Anterior cingulate cortex (tissue), 58 donors: ENCODE measurements at regions not wholly inside any gene's neighbourhood (a gene's known extent, or its start where the extent isn't known, plus 50 kb on each side); places are given as distances from the start of the nearest gene placed in this dataset.
"Not testable (repeated sequence)": the region's sequence is repeated elsewhere in the genome, so short reads cannot be mapped to it uniquely, and the experiment has no call there.

Source experiments
- DNase-seq, 58 donors: peaks; one replicate each; lab custom pipeline; 2025; lab: John Stamatoyannopoulos, UW

DNA sequence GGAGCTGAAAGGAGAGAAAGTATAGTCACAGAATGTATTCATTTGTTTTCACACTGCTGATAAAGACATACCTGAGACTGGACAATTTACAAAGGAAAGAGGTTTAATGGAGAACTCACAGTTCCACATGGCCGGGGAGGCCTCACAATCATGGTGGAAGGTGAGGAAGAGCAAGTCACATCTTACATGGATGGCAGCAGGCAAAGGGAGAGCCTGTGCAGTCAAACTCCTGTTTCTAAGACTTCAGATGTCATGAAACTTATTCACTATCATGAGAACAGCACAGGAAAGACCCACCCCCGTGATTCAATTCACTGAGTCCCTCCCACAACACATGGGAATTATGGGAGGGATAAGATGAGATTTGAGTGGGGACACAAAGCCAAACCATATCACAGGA, 224.7 kb downstream of the LNPK start:
- DNase-seq, result not testable (repeated sequence)

DNA sequence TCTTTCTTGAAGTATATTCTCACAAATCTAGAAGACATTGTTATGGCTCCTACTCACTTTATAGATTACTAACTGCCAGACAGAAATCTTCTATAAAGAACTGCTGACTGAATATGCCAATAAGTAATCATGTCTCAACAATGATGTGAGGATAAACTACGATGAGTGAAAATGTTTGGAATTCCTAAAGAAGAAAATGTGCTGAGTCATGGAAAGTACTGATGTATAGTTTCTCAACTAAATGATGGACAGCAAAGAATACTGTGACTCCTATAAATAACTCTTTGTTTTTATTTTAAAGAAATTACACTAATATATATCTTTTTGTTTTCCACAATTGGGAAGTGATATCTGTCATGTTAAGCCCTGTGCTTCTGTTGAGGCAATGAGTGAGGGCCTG, 232.9 kb downstream of the LNPK start:
- DNase-seq, result no peak

DNA sequence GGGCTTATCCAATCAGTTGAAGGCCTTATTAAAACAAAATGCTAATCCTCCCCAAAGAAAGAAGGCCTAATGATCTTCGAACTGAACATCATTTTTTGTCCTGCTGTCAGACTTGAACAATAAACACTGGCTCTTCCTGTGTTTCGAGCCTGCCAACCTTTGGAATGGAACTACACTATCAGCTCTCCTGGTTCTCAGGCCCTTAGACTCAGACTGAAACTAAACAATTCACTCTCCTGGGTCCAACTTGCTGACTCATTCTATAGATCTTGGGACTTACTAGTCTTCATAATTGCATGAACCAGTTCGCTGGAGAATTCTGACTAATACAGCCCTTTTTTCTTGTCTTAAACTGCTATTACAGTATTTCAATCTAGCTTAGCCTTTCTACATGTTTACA, 235.2 kb downstream of the LNPK start:
- no peak for DNase-seq

DNA sequence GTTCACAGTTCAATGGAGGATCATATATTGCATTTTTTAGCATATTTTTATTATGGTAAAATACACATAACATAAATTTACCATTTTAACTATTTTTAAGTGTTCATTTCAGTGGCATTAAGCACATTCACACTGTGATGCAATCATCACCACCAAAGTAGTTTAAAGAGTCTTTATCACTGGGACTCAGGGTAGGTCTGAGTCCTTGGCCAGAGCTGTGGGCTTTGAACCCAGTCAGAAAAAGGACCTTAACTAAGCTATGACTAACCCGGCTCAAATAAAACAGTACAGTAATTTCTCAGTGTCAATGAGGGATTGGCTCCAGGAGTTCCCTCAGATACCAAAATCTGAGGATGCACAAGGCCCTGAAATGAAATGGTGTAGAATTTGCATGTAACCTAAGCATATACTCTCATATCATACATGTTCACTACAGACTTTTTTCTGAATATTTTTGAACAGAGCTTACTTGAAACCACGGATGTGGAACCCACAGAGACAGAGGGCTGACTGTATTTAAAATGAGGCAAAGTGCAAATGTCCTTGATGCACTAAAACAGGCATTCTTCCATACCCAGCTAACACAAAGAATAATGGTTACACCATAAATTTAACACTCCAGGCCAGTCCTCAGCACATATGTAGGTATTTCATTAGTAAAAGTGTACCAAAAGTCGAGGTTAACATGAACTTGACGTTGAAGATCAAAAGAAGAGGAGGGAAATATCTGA, 246.2 kb downstream of the LNPK start:
- no peak for DNase-seq

DNA sequence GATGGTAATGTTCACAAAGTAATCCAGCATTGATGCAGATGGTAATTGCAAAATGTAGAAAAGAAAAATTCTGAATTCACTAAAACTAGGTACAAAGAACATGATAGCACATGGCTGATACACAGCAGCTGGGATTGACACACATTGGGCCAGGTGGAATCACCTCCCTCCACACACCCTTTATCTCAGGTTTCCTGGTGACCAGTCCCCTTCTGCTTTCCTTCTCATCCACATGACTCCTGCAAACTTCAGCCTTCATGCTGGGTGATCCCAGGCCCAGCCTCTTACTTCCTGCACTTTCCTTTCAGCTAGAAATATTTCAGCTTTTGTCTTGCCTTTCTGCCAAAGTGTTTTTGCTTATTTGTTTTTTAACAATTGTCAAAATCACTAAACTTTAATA, 246.9 kb downstream of the LNPK start:
- DNase-seq, result no peak

DNA sequence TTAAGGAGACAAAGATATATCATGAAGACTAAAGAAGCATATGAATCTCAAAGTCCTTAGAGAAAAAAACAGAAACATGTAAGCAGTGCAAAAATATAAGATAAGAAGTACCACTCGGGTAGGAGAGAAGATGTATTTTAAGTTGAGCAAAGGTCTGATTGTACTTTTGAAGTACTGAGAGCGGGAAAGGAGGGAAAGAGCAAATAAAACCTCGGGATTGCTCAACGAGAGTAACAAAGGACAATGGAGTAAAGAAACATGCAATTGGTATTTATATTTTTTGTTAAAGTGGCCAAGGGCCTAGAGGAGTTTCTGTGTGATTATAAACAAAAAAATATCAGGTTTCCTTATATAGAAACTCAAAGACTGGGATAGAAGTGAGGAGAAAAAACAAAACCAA, 251.9 kb downstream of the LNPK start:
- DNase-seq, result no peak

DNA sequence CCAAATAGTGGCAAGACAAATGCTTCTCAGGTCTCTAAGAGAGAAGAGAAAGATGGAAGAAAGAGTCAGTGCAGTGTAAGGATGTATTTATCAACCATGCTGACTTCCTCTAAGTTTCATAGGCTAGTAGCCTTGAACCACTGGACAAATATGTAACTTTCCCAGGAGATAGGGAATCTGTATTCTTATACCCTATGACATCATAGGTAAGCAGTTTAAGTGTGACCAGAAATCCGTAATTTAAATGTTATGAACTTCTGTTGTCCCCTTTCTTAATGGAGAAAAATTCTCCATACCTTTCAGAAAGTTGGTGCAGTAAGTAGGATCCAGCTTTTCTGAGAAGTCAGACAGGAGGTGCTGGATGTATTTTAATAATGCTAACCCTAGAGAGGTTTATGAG, 256.2 kb downstream of the LNPK start:
- DNase-seq, result no peak

DNA sequence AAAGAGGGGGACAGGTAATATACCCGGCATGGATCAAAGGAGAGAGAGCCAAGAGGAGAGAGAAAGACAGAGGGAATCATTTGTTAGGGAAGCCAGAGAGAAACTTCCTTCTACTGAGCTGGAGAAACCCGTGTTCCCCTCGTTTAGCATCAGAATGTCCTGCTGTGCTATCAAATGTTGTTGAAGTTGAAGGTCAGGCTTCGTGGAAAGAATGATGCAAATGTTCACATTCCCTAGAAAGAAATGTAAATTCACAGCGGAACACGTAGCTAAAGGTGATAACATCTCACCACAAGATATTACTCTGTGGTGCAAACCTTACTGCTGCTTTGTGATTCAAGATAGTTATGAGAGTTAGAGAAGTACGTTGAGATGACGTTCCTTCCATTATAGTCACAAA, 258.1 kb downstream of the LNPK start:
- DNase-seq, result no peak

DNA sequence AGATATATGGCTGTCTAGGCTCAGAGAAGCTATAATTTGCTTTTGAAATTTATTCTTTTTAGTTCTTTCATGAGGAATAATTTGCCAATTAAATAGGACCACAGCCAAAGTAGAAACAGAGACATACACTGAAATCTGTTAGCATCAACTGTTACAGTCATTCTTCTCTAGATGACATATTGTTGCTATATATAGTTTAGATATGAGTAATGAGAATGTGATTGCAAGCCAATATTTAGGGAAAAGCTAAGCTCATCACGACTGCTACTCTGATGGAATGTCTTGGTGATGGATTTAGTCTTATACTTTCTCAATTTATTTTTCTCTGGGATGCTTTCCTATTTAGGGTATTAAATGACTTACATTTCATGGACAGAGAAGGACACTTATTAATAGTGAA, 259.1 kb downstream of the LNPK start:
- DNase-seq, result no peak

DNA sequence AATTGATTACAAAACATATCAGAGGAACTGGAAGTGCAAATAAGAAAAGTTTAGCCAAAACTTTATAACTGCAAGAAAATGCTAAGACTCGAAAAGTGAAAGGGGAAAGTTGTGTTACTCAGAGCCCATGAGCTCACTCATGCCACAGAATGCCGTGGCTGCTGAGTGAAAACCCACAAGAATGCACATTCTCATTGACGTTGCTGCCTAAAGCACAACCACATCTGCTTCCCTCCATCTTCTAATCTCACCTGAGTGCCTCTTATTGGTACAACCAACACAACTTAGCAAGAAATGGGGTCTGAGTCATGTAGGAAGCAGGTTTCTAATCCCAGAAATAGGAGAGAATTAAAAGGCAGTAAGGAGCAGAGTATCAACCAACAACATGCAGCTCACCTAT, 259.7 kb downstream of the LNPK start:
- no peak for DNase-seq

DNA sequence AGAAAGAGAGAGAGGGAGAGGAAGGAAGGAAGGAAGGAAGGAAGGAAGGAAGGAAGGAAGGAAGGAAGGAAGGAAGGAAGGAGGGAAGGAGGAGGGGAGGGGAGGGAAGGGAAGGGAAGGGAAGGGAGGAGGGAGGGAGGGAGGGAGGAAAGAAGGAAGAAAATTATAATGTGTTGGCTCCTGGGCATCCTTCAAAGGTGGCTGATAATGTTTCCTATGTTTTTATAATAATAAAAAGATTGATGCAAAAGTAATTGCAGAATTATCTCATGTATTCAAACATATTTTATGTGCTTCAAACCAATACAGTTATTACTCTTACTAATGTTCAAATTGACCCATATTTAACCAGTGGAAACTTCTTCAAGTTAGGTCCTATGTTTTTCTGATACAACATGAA, 260.9 kb downstream of the LNPK start:
- no peak for DNase-seq

DNA sequence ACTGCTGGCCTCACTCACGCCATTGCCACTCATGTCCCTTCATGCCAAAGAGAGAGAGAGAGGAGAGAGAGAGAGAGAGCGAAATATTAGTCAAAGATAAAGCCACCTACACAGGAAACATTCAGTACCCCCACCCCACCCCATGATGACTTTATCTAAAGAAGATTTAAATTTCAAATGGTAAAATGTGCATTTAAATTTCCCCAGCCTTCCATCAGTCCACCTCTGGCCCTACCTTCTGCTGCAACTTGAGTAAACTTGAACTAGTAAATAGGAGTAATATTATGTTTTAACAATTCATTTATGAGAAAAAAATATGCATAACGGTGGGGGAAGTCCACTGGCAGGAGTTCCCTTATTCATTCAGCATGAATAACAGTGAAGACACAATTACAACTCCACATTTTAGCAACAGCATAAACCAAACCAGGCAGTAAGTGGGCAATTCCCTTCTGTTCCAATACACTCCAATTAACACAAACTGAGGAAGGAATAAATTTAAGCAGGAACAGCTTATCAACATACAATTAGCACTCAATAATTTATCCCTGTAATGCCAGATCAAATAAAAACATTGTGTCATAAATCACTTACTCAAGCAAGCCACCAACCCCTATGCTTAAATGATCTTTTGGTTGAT, 264.2 kb downstream of the LNPK start:
- no peak for DNase-seq

DNA sequence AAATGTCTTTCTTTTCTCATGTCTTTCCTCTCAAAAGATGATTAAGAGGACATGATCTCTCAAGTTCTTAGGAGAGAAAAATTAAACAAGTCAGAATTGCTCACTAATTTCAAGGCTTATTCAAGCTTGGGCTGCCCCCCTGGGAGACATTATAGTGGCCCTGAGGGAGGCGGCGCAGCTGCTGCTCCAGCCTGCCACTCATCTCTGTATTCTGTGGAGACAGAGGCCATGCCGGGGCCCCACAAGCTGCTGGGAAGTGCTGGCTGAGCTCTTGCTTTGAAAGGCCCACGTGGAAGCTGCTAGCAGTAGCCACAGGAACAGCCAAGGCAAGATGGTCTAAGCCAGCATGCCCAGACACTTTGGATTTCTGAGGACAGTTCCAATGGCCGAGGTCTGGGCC, 267.4 kb downstream of the LNPK start:
- DNase-seq, result peak in 5 of 58 donors; percentile 0 to 24 (median 5)

DNA sequence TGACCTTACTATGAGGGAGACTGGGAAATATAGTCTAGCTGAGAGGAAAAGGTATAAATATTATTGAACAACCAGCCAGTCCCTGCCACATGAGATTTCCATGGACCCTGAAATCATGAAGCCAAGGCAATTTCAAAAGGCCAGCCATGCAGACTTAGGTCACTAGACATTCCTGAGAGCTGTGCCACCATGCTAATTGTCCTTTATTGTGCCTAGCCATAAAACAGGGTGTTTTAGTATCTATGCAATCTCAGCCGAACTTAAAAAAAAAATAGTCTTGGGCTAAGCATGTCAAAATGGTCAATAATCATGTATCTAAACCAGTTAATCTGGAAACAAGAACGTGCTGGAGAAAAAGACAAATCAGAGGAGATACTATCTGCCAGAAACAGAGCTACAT, 269.5 kb downstream of the LNPK start:
- no peak for DNase-seq

DNA sequence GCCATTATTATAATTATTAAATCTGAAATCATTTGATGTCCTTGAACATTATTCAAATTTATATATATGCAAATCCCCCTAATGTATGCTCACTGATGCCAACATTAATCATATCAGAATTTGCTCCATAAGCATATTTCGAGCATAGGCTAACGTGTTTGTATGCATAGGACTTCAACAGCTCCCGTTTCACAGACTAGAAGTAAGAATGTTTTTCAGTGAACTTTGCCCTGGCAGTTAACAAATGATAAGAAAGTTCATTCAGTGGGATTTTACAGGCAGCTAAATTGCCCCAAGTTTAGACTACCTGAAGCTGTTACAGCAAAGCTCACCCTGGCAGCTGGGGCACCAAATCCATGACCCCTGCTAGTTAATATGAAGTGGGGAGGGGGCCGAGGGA, 272.0 kb downstream of the LNPK start:
- DNase-seq, result no peak

DNA sequence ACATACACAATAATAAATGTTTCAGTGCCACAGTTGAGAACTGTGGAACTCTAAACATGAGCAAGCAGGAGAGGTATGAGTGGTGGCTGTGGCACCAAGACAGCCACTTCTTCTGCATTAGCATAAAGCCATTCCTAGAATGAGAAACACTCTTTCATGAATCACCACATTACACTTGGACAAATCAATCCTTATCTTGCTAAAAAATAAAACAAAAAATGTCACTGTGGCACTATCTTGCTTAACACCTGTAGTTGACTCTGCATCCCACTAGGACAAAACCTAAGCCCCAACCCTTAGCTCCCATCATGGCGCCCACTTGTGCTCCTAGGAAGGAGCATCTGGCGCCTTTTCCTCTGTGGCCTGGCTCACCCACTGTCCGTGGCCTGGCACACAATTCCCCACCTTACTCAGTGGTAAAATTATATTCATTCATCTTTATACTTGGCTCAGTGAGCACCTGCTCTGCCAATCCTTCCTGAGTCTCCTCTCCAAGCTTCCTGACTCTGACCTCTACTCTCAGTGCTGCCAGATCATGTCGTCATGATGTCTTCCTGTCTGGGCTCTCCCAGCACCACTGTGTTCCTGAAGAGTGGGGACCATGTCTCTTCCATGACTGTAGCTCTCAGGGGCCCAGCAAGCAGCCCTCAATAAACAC, 272.9 kb downstream of the LNPK start:
- no peak for DNase-seq

DNA sequence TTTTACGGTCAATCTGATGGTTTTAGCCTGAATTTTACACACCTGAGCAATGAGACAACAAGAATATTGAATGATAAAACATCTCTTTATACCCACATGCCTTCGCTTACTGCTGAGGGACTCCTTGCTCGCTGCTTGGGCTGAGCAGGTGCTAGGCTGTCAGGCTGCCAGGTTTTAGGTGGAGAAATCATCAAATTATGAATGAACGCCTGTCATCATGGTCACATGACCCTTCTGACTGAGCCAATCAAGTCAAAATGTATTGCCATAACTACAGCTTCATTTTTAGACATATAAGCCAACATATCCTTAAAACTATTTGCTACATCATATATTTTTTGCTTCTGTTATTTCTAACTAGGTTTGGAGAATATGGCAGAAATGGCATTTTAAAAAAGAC, 274.0 kb downstream of the LNPK start:
- no peak for DNase-seq

DNA sequence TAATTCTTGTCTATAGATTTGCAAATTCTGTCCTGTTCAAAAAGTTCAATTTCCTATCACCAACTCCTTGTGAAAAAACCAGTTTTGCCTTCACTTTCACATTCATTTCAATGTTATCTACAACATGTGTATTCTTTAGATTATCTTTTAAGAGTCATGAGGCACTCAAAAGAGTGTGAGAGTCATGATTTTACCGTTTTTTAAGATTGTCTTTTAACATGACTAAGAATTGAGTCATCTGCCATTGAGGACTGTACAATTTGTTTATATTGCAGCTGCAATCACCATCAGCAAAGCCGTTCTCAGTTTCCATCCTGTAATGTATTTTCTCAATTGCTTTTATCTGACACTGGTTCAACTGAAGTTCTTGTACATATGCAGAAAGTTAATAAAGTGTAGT, 275.8 kb downstream of the LNPK start:
- no peak for DNase-seq

DNA sequence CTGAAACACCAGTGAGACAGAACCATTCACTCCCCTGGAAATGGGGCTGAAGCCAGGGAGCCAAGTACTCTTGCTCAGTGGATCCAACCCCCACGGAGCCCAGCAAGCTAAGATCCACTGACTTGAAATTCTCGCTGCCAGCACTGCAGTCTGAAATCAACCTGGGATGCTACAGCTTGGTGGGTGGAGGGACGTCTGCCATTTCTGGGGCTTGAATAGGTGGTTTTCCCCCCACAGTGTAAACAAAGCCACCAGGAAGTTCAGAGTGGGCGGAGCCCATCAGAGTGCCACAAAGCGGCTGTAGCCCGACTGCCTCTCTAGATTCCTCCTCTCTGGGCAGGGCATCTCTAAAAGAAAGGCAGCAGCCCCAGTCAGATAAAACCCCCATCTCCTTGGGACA, 292.8 kb downstream of the LNPK start:
- DNase-seq, result no peak

DNA sequence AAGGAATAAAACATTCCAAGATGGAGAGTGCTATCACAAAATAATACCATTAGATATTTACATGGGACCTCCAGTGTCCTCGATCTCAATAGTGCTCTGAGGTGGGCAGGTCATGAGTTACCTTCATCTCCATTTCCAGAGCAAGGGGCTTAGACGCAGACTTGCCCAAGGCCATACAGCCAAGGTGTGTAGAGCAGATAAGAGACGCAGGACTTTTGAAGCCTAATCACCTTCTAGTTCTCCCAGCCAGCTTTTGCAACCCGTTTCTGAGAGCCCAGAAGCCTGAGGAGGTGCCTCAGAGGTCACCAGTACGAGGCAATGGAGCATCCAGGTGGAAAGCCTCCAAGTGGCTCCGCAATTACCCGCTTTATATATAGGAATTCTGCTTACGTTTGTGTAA, 294.7 kb downstream of the LNPK start:
- no peak for DNase-seq

DNA sequence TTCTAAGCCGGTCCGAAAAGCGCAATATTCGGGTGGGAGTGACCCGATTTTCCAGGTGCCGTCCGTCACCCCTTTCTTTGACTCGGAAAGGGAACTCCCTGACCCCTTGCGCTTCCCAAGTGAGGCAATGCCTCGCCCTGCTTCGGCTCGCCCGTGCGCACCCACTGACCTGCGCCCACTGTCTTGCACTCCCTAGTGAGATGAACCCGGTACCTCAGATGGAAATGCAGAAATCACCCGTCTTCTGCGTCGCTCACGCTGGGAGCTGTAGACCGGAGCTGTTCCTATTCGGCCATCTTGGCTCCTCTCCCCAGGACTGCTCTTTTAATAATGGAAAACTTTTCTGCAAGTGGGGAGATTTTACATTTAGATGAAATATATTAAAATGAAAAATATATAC, 297.5 kb downstream of the LNPK start:
- DNase-seq, result not testable (repeated sequence)

DNA sequence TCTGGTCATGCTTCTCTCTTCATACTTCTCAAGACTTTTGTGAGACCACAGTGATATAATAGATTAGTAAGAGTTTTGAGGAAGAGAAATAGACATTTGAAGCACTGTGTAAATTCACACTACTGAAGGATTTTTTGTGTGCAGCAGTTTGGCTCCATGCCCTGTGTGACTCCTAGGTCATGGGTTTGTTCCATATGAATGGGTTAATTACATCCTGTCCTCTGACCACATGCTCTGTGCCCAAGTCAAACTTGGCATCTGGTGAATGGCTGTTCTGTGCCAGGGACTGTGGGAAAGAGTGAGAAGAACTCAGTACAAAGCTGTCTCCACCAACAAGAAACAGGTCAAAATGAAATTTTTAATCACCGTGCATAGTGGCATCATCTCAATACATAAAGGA, 304.0 kb downstream of the LNPK start:
- peak in 1 of 58 donors; percentile 1 for DNase-seq
